IMR-90 (cell line): ENCODE measurements at regions not wholly inside any gene's neighbourhood (a gene's known extent, or its start where the extent isn't known, plus 50 kb on each side); places are given as distances from the start of the nearest gene placed in this dataset.
A peak's percentile ranks its signal among the peaks of the same experiment; 100 is the strongest.

Experiments used
- ATAC-seq: fragments of 200-7000 bp; cut with Tn5 transposase; 2 replicates; pipeline ENCODE4 v1.9.1; 2020; ENCODE audit warnings: low read depth, mild to moderate bottlenecking, moderate library complexity
- BruUV-seq: library from RNA; stranded (reverse); fragments of 400-500 nt; replicated peaks from 2 replicates; lab custom pipeline; 2021; lab: Mats Ljungman, UMichigan
- CTCF ChIA-PET: fragments of 300-600 bp; formaldehyde crosslinking; extraction: SDS; loops from one replicate; lab custom pipeline; 2021; ENCODE audit warnings: antibody characterized with exemption; lab: Yijun Ruan, JAX
- POLR2A ChIA-PET: fragments of 300-600 bp; sonication (Branson Sonifier 250); formaldehyde crosslinking; loops from one replicate; lab custom pipeline; 2022; ENCODE audit warnings: antibody characterized with exemption; ENCODE audit not compliant: unreplicated experiment; lab: Charles Lee
- DNase-seq: peaks from one replicate; pipeline ENCODE4 v3.0.0; 2013
- H2AFZ ChIP-seq: replicated peaks from 2 replicates; pipeline ENCODE3; 2013; ENCODE audit warnings: low read length, mild to moderate bottlenecking; ENCODE audit not compliant: poor library complexity
- H2AK5ac ChIP-seq: 2 replicates; pipeline ENCODE4 v1.6.1; 2013; ENCODE audit warnings: low read depth, low read length, inconsistent platforms
- H2AK9ac ChIP-seq: replicated peaks from 2 replicates; pipeline ENCODE3; 2013; ENCODE audit warnings: mild to moderate bottlenecking, low read depth, low read length, moderate library complexity; ENCODE audit not compliant: poor library complexity
- H2BK120ac ChIP-seq: 2 replicates; pipeline ENCODE4 v1.6.1; 2013; ENCODE audit warnings: low read depth, low read length, inconsistent platforms
- H2BK15ac ChIP-seq: 3 replicates; pipeline ENCODE4 v1.6.1; 2013; ENCODE audit warnings: low read depth, low read length, inconsistent platforms
- H2BK20ac ChIP-seq: 2 replicates; pipeline ENCODE4 v1.6.1; 2013; ENCODE audit warnings: low read depth, mild to moderate bottlenecking, inconsistent platforms, low read length, moderate library complexity
- H2BK5ac ChIP-seq: 2 replicates; pipeline ENCODE4 v1.6.1; 2013; ENCODE audit warnings: mild to moderate bottlenecking, low read depth, low read length, inconsistent platforms; ENCODE audit not compliant: poor library complexity, severe bottlenecking
- H3K14ac ChIP-seq: replicated peaks from 2 replicates; pipeline ENCODE4 v1.6.1; 2013; ENCODE audit warnings: low read depth, low read length, inconsistent platforms
- H3K18ac ChIP-seq: 2 replicates; pipeline ENCODE4 v1.6.1; 2013; ENCODE audit warnings: low read depth, low read length, control low read depth
- H3K23ac ChIP-seq: 2 replicates; pipeline ENCODE4 v1.6.1; 2013; ENCODE audit warnings: low read depth, low read length, inconsistent platforms
- H3K27ac ChIP-seq: 2 replicates; pipeline ENCODE4 v1.5.1; 2013; ENCODE audit warnings: mild to moderate bottlenecking, control low read depth, low read length; ENCODE audit not compliant: insufficient read depth
- H3K27me3 ChIP-seq: 2 replicates; pipeline ENCODE4 v1.6.1; 2013; ENCODE audit warnings: low read length; ENCODE audit not compliant: control insufficient read depth, insufficient read depth
- H3K36me3 ChIP-seq: 2 replicates; pipeline ENCODE4 v1.6.1; 2013; ENCODE audit warnings: low read length, mixed read lengths; ENCODE audit not compliant: control insufficient read depth, insufficient read depth
- H3K4ac ChIP-seq: 2 replicates; pipeline ENCODE4 v1.6.1; 2013; ENCODE audit warnings: low read depth, low read length, inconsistent platforms
- H3K4me1 ChIP-seq: 2 replicates; pipeline ENCODE4 v1.6.1; 2013; ENCODE audit warnings: low read length, mixed read lengths; ENCODE audit not compliant: control insufficient read depth, insufficient read depth
- H3K4me2 ChIP-seq: 2 replicates; pipeline ENCODE4 v1.6.1; 2013; ENCODE audit warnings: low read depth, mild to moderate bottlenecking, control low read depth, low read length, moderate library complexity
- H3K4me3 ChIP-seq: 2 replicates; pipeline ENCODE4 v1.5.1; 2013; ENCODE audit warnings: low read depth, mild to moderate bottlenecking, control low read depth, low read length, moderate library complexity; ENCODE audit not compliant: insufficient read depth
- H3K56ac ChIP-seq: 2 replicates; pipeline ENCODE4 v1.6.1; 2013; ENCODE audit warnings: low read length, inconsistent platforms; ENCODE audit not compliant: insufficient read depth; ENCODE audit errors: extremely low read depth
- H3K79me1 ChIP-seq, 2 experiments: 2 replicates each; pipeline ENCODE4 v1.6.1; 2013; ENCODE audit warnings: low read length in 2 of 2, inconsistent platforms in 1 of 2, low read depth in 1 of 2
- H3K9ac ChIP-seq: 2 replicates; pipeline ENCODE4 v1.6.1; 2013; ENCODE audit warnings: low read depth, low read length, control low read depth
- H3K9me1 ChIP-seq: 2 replicates; pipeline ENCODE4 v1.6.1; 2013; ENCODE audit warnings: low read length, inconsistent platforms; ENCODE audit not compliant: insufficient read depth
- H3K9me3 ChIP-seq: 2 replicates; pipeline ENCODE4 v1.6.1; 2013; ENCODE audit warnings: low read length; ENCODE audit not compliant: control insufficient read depth, insufficient read depth
- H4K20me1 ChIP-seq: 2 replicates; pipeline ENCODE4 v1.6.1; 2013; ENCODE audit warnings: low read length, inconsistent platforms; ENCODE audit not compliant: insufficient read depth
- H4K5ac ChIP-seq: 2 replicates; pipeline ENCODE4 v1.6.1; 2013; ENCODE audit warnings: mild to moderate bottlenecking, low read depth, low read length, control low read depth
- H4K8ac ChIP-seq, 2 experiments: 2 replicates each; pipeline ENCODE4 v1.6.1; 2013; ENCODE audit warnings: low read depth in 2 of 2, low read length in 2 of 2, control low read depth in 1 of 2, inconsistent platforms in 1 of 2
- H4K91ac ChIP-seq: 2 replicates; pipeline ENCODE4 v1.6.1; 2013; ENCODE audit warnings: low read depth, low read length, inconsistent platforms; ENCODE audit not compliant: insufficient read depth
- BHLHE40 ChIP-seq: fragments of 150-350 bp; IDR thresholded peaks from 2 replicates; pipeline ENCODE4 v1.6.1; 2016; ENCODE audit warnings: mild to moderate bottlenecking, low read depth, low read length
- CEBPB ChIP-seq: IDR thresholded peaks from 2 replicates; pipeline ENCODE4 v1.6.1; 2012; ENCODE audit warnings: low read depth, low read length, improper control_type of control experiment
- CHD1 ChIP-seq: IDR thresholded peaks from 2 replicates; pipeline ENCODE4 v1.6.1; 2012; ENCODE audit warnings: low read depth, low read length, improper control_type of control experiment
- CTCF ChIP-seq: conservative IDR thresholded peaks from 2 replicates; pipeline ENCODE4 v1.5.1; 2012; ENCODE audit warnings: mild to moderate bottlenecking, low read depth, low read length, improper control_type of control experiment
- ELK1 ChIP-seq: fragments of 150-350 bp; IDR thresholded peaks from 2 replicates; pipeline ENCODE4 v1.6.1; 2016; ENCODE audit warnings: low read depth, mild to moderate bottlenecking, low read length, moderate library complexity, borderline replicate concordance
- FOS ChIP-seq: fragments of 150-350 bp; IDR thresholded peaks from 2 replicates; pipeline ENCODE4 v1.6.1; 2016; ENCODE audit warnings: low read depth, low read length
- MAFK ChIP-seq: IDR thresholded peaks from 2 replicates; pipeline ENCODE4 v1.6.1; 2012; ENCODE audit warnings: low read depth, low read length, improper control_type of control experiment
- MAZ ChIP-seq: IDR thresholded peaks from 2 replicates; pipeline ENCODE4 v1.6.1; 2012; ENCODE audit warnings: low read depth, mild to moderate bottlenecking, low read length, improper control_type of control experiment, moderate library complexity, borderline replicate concordance
- MXI1 ChIP-seq: IDR thresholded peaks from 2 replicates; pipeline ENCODE4 v1.6.1; 2012; ENCODE audit warnings: low read depth, mild to moderate bottlenecking, low read length, moderate library complexity, borderline replicate concordance
- NFE2L2 ChIP-seq: fragments of 150-350 bp; IDR thresholded peaks from 2 replicates; pipeline ENCODE4 v1.6.1; 2016; ENCODE audit warnings: low read depth, mild to moderate bottlenecking, low read length
- POLR2A ChIP-seq: IDR thresholded peaks from 2 replicates; pipeline ENCODE4 v1.6.1; 2012; ENCODE audit warnings: mild to moderate bottlenecking, low read depth, low read length
- RAD21 ChIP-seq: IDR thresholded peaks from 2 replicates; pipeline ENCODE4 v1.6.1; 2012; ENCODE audit warnings: low read length, improper control_type of control experiment
- RCOR1 ChIP-seq: IDR thresholded peaks from 2 replicates; pipeline ENCODE4 v1.6.1; 2012; ENCODE audit warnings: mild to moderate bottlenecking, low read length, improper control_type of control experiment; ENCODE audit not compliant: insufficient replicate concordance
- RFX5 ChIP-seq: IDR thresholded peaks from 2 replicates; pipeline ENCODE4 v1.8.0; 2012; ENCODE audit warnings: low read depth, mild to moderate bottlenecking, low read length, moderate library complexity
- SMC3 ChIP-seq: fragments of 150-350 bp; IDR thresholded peaks from 2 replicates; pipeline ENCODE4 v1.6.1; 2016; ENCODE audit warnings: low read depth, mild to moderate bottlenecking, antibody characterized with exemption, low read length, moderate library complexity
- USF2 ChIP-seq: fragments of 150-350 bp; IDR thresholded peaks from 2 replicates; pipeline ENCODE4 v1.6.1; 2017; ENCODE audit warnings: mild to moderate bottlenecking, antibody characterized with exemption, low read length, low read depth
- WGBS, 2 experiments: methylation state at CpG; one replicate each; pipeline versions ENCODE4 v1.1.5 to v1.1.7; 2013; ENCODE audit warnings: missing lambda C conversion rate in 2 of 2; ENCODE audit not compliant: insufficient read length in 1 of 2; ENCODE audit errors: extremely low coverage in 2 of 2; 5-methylcytosine and 5-hydroxymethylcytosine counted together
- dilution Hi-C: fragments of 300-500 bp; cut with HindIII; formaldehyde crosslinking; loops from one replicate; pipeline ENCODE4 v1.14.3; 2018; ENCODE audit warnings: low sequenced_read_pairs; ENCODE audit not compliant: unreplicated experiment
- in situ Hi-C: fragments of 300-500 bp; cut with MboI; formaldehyde crosslinking; loops from 3 replicates; pipeline ENCODE4 v1.14.3; 2019; ENCODE audit warnings: low sequenced_read_pairs, inconsistent platforms, mixed read lengths
- intact Hi-C: fragments of 100-400 bp; cut with micrococcal nuclease; formaldehyde crosslinking; loops from 2 replicates; pipeline ENCODE4 v1.10.0; 2022

- H2BK15ac ChIP-seq, result peak overlapping the region; percentile 0; the same call in 1 of the 3 replicates
- H3K4me2 ChIP-seq, result peak overlapping the region; percentile 36; the same call in 1 of the 2 replicates
- H3K9me3 ChIP-seq, result no peaks in the 10 kb centered on the region
- peak overlapping the region; percentile 72; the same call in 1 of the 2 replicates for H3K18ac ChIP-seq
- no peak overlapping the region for H3K4me3 ChIP-seq
- H3K14ac ChIP-seq, result no peak overlapping the region
- H3K79me1 ChIP-seq, result no peaks in the 10 kb centered on the region
- no peaks in the 10 kb centered on the region for H3K36me3 ChIP-seq
- no peaks in the 10 kb centered on the region for H4K20me1 ChIP-seq
- H2BK120ac ChIP-seq, result peak overlapping the region; percentile 9; the same call in 1 of the 2 replicates
- CTCF ChIA-PET, result interaction anchor here (0.7 kb wide), 1 partner anchor 980 kb away, joined by 5 read pairs; no protein-coding TSS in a partner anchor
- ATAC-seq (no peak), DNase-seq (peak; percentile 49)
- dilution Hi-C loops, result no loop called here
- no peak overlapping the region for H3K27ac ChIP-seq
- in situ Hi-C loops, result no loop called here
- no peak overlapping the region for H3K56ac ChIP-seq
- no TSS peak for BruUV-seq
- peak overlapping the region in 1 of 2 experiments; percentile 6; a peak in 2 of 4 replicates for H4K8ac ChIP-seq
- no peak overlapping the region for H2BK20ac ChIP-seq
- peaks cover 5% of the 10 kb centered on the region; the same call in 1 of the 2 replicates for H3K9me1 ChIP-seq
- peak overlapping the region; percentile 59; the same call in 1 of the 2 replicates for H4K5ac ChIP-seq
- H3K23ac ChIP-seq, result no peak overlapping the region
- H3K4me1 ChIP-seq, result peaks cover 4% of the 10 kb centered on the region
- no peak overlapping the region for H2AFZ ChIP-seq
- peak overlapping the region; percentile 34 for H2BK5ac ChIP-seq
- intact Hi-C loops, result no loop called here
- no peak overlapping the region for H2AK5ac ChIP-seq
- POLR2A ChIA-PET, result no interaction called here
- no peak overlapping the region for H4K91ac ChIP-seq
- WGBS, 2 experiments, result no CpG with 5 or more reads among the region's 3 CpGs
- no peak overlapping the region for H3K9ac ChIP-seq
- no peak overlapping the region for H3K4ac ChIP-seq
- TF ChIP-seq CHD1, result no peak
- TF ChIP-seq MAZ, result no peak
- TF ChIP-seq ELK1, result no peak
- TF ChIP-seq POLR2A, result no peak
- TF ChIP-seq RAD21, result no peak
- TF ChIP-seq RFX5, result no peak
- TF ChIP-seq MAFK, result no peak
- no peak for TF ChIP-seq NFE2L2
- TF ChIP-seq CTCF, result no peak
- TF ChIP-seq FOS, result no peak
- TF ChIP-seq SMC3, result no peak
- TF ChIP-seq MXI1, result no peak
- TF ChIP-seq USF2, result no peak
- no peak for TF ChIP-seq BHLHE40
- TF ChIP-seq CEBPB, result no peak
- no peak for TF ChIP-seq RCOR1
- no peak overlapping the region for H2AK9ac ChIP-seq
- H3K27me3 ChIP-seq, result no peaks in the 10 kb centered on the region
These were observed 379.0 kb downstream of the ZEB2 start for GRCh38 chr2:144140891-144141290.
